Brain microvascular endothelial cell (primary cell): ENCODE measurements at regions not wholly inside any gene's neighbourhood (a gene's known extent, or its start where the extent isn't known, plus 50 kb on each side); places are given as distances from the start of the nearest gene placed in this dataset.
"Not testable (repeated sequence)": the region's sequence is repeated elsewhere in the genome, so short reads cannot be mapped to it uniquely, and the experiment has no call there.

Experiments used
- DNase-seq: peaks from one replicate; pipeline ENCODE4 v3.0.0-alpha.2; 2020
- H3K27ac ChIP-seq: fragments of 250-450 bp; sonication (Bioruptor Pico); 2 replicates; pipeline ENCODE4 v1.5.1; 2020; ENCODE audit warnings: mild to moderate bottlenecking, moderate library complexity
- H3K27me3 ChIP-seq: fragments of 250-450 bp; sonication (Bioruptor Pico); replicated peaks from 2 replicates; pipeline ENCODE4 v1.5.1; 2020; ENCODE audit warnings: mild to moderate bottlenecking
- H3K36me3 ChIP-seq: fragments of 250-450 bp; sonication (Bioruptor Pico); replicated peaks from 2 replicates; pipeline ENCODE4 v1.5.1; 2020; ENCODE audit warnings: mild to moderate bottlenecking
- H3K4me3 ChIP-seq: 2 replicates; pipeline ENCODE4 v1.5.1; 2011; ENCODE audit warnings: low read depth, mild to moderate bottlenecking, control low read depth, low read length, moderate library complexity
- in situ Hi-C: cut with HindIII; loops from 2 replicates; pipeline ENCODE4 v1.10.0; 2017; ENCODE audit warnings: low sequenced_read_pairs, low pct_ligation_motif_present
- TF ChIP-seq, protein P1 (sequence below): IDR thresholded peaks from 2 replicates; pipeline ENCODE4 v1.5.1; 2011; ENCODE audit warnings: low read depth, mild to moderate bottlenecking, moderate library complexity, low read length, control low read depth, inconsistent platforms; ENCODE audit errors: missing control alignments

DNA sequence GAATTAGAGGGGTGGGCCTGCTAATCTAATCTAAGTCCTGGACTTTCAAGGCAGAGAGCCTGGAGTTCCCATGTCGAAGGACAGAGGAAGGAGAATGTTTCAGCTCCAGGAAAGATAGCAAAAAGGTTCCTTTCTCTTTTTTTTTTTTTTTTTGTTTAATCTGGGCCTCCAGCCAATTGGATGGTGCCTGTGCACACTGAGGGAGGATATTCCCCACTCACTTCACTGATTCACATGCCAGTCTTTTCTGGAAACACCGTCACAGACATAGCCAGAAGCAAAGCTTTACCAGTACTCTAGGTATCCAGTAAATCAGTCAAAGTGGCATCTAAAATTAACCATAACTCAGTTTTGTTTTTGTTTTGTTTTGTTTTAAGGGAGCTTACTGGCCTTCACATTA lies 721.1 kb downstream of the TENT5A start:
- TF ChIP-seq, protein P1, sequence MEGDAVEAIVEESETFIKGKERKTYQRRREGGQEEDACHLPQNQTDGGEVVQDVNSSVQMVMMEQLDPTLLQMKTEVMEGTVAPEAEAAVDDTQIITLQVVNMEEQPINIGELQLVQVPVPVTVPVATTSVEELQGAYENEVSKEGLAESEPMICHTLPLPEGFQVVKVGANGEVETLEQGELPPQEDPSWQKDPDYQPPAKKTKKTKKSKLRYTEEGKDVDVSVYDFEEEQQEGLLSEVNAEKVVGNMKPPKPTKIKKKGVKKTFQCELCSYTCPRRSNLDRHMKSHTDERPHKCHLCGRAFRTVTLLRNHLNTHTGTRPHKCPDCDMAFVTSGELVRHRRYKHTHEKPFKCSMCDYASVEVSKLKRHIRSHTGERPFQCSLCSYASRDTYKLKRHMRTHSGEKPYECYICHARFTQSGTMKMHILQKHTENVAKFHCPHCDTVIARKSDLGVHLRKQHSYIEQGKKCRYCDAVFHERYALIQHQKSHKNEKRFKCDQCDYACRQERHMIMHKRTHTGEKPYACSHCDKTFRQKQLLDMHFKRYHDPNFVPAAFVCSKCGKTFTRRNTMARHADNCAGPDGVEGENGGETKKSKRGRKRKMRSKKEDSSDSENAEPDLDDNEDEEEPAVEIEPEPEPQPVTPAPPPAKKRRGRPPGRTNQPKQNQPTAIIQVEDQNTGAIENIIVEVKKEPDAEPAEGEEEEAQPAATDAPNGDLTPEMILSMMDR = no peak
- no peak overlapping the region for H3K4me3 ChIP-seq
- no peaks in the 10 kb centered on the region for H3K27me3 ChIP-seq
- in situ Hi-C loops = no loop called here
- no peak overlapping the region for H3K27ac ChIP-seq
- no peaks in the 10 kb centered on the region for H3K36me3 ChIP-seq
- DNase-seq = no peak

DNA sequence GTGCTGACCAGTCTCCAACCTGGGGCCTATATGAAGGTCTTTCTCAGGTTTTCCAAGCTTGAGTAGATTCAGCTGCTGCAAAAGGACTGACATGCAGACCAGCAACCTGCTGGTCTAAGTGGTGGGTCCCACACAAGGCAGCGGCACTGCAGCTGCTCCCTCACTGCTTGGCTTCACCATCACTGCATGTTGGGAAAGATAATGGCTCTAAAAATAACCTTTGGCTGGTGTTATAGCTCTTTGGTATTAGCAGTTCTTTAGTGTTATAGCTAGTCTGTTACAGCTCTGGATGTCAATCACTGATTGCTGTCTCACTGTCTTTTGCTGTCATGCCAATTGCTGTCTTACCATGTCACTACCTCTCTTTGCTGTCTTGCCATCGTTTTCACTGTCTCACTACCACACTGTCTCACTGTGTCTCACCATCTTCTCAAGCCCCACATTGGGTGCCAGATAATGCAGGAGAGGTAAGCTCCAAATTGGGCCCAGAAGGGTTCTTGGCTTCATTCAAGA lies 726.4 kb downstream of the TENT5A start:
- H3K27me3 ChIP-seq = no peaks in the 10 kb centered on the region
- no peak overlapping the region for H3K4me3 ChIP-seq
- H3K36me3 ChIP-seq = no peaks in the 10 kb centered on the region
- DNase-seq = no peak
- no peak overlapping the region for H3K27ac ChIP-seq
- in situ Hi-C loops = no loop called here
- TF ChIP-seq, protein P1 = no peak

DNA sequence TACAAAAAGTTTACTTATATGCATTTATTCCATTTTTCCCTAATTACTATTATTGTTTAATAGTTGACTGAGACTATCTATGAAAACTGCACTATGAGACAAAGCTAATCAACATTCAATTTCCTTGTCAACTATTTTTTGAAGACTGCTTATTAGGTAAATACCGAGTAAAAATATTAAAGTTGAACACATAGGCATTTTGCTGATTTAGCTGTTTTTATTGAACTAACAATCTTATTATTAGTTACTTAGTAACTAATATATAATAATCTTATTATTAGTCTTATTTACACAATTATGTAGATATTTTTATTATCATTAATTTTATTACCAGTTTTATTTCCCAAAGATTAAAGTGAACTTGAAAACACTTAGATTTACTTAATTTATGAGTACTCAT lies 728.8 kb downstream of the TENT5A start:
- TF ChIP-seq, protein P1 = no peak
- no peak for DNase-seq
- in situ Hi-C loops = no loop called here
- Histone ChIP-seq H3K27ac (no peak overlapping the region), H3K27me3 (no peaks in the 10 kb centered on the region), H3K4me3 (no peak overlapping the region), H3K36me3 (no peaks in the 10 kb centered on the region)

DNA sequence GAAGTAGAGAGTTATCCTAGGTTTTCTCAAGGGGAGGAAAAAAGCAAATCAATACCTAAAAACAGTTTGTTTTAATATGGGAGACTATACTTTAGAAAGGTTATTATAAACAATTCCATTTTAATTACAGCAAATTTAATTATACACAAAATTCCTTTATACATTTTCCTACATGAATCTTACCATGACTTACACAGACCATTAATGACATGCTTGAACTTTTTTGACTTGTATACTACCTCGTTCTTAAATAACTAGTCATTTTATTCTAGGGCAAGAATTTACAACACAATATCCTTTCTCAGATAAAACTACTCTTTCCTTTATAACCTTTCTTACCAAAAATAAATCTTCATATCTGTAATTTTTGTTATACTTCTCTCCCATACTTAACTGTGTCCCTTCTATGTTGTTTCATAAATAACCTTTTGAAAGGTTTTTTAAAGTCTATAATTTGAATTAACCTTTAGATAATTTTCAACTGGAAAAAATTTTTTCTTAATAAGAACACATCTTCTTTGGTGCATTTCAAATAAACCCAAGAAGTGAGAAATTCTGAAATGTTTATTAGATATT lies 729.4 kb downstream of the TENT5A start:
- Histone ChIP-seq H3K27me3 (no peaks in the 10 kb centered on the region), H3K4me3 (no peak overlapping the region), H3K27ac (no peak overlapping the region), H3K36me3 (no peaks in the 10 kb centered on the region)
- in situ Hi-C loops = no loop called here
- DNase-seq = no peak
- TF ChIP-seq, protein P1 = no peak

DNA sequence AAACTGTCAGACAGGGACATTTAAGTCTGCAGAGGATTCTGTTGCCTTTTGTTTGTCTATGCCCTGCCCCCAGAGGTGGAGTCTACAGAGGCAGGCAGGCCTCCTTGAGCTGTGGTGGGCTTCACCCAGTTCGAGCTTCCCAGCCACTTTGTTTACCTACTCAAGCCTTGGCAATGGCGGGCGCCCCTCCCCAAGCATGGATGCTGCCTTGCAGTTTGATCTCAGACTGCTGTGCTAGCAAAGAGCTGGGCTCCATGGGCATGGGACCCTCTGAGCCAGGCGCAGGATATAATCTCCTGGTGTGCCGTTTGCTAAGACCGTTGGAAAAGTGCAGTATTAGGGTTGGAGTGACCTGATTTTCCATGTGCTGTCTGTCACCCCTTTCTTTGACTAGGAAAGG lies 734.9 kb downstream of the TENT5A start:
- H3K27me3 ChIP-seq, H3K27ac ChIP-seq, in situ Hi-C loops, H3K4me3 ChIP-seq, H3K36me3 ChIP-seq, DNase-seq: not testable (repeated sequence)

DNA sequence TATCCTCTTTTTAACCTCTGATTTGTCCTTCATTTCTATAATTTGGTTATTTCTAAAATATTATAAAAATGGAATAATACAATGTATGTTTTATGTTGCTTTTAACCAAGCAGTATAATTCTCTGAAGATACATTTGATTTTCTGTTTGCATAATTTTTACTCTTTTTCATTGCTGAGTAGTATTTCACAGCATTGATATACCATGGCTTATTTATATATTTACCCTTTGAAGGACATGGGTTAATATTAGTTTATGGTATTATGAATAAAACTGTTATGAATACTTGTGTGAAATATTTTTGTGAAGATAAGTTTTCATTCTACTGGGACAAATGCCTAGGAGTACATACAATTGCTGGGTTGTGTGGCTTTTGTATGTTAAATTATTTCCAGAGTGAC lies 748.6 kb downstream of the TENT5A start:
- Histone ChIP-seq H3K4me3 (no peak overlapping the region), H3K27ac (no peak overlapping the region), H3K36me3 (no peaks in the 10 kb centered on the region), H3K27me3 (no peaks in the 10 kb centered on the region)
- DNase-seq = no peak
- TF ChIP-seq, protein P1 = no peak
- in situ Hi-C loops = no loop called here
